Mammary epithelial cell (primary cell): ENCODE measurements at regions not wholly inside any gene's neighbourhood (a gene's known extent, or its start where the extent isn't known, plus 50 kb on each side); places are given as distances from the start of the nearest gene placed in this dataset.

Experiments
- CTCF ChIP-seq, 2 donors: IDR thresholded peaks in 1 of 2; conservative IDR thresholded peaks in 1 of 2; 2 replicates each; pipeline ENCODE4 v1.5.1; 2011 to 2012; ENCODE audit warnings: inconsistent platforms in 2 of 2, low read length in 2 of 2, mild to moderate bottlenecking in 2 of 2, control low read depth in 1 of 2, low read depth in 1 of 2; ENCODE audit not compliant: insufficient read depth in 1 of 2; ENCODE audit errors: extremely low read depth in 1 of 2
- EZH2 ChIP-seq: IDR thresholded peaks from 2 replicates; pipeline ENCODE4 v1.6.1; 2012; ENCODE audit warnings: low read length, inconsistent platforms, borderline replicate concordance

- TF ChIP-seq CTCF (conservative IDR thresholded peaks at IDR 0.05 in 1 of 2, IDR thresholded peaks at IDR 0.05 in 1 of 2; ENCODE audit: extremely low read depth in 1 of 2, insufficient read depth in 1 of 2, low read depth in 1 of 2, low read length in 2 of 2) = no peak
- TF ChIP-seq EZH2 = no peak
Measured at GRCh38 chr2:16738361-16739225, 73.0 kb upstream of the CYRIA start.
